Activated CD4-positive, CD25-positive, alpha-beta regulatory T cell (primary cell): ENCODE measurements at regions not wholly inside any gene's neighbourhood (a gene's known extent, or its start where the extent isn't known, plus 50 kb on each side); places are given as distances from the start of the nearest gene placed in this dataset.
"Not testable (repeated sequence)": the region's sequence is repeated elsewhere in the genome, so short reads cannot be mapped to it uniquely, and the experiment has no call there.

Experiments
- DNase-seq, 4 experiments: peaks; one replicate each; lab custom pipeline; 2025; lab: John Stamatoyannopoulos, UW

DNA sequence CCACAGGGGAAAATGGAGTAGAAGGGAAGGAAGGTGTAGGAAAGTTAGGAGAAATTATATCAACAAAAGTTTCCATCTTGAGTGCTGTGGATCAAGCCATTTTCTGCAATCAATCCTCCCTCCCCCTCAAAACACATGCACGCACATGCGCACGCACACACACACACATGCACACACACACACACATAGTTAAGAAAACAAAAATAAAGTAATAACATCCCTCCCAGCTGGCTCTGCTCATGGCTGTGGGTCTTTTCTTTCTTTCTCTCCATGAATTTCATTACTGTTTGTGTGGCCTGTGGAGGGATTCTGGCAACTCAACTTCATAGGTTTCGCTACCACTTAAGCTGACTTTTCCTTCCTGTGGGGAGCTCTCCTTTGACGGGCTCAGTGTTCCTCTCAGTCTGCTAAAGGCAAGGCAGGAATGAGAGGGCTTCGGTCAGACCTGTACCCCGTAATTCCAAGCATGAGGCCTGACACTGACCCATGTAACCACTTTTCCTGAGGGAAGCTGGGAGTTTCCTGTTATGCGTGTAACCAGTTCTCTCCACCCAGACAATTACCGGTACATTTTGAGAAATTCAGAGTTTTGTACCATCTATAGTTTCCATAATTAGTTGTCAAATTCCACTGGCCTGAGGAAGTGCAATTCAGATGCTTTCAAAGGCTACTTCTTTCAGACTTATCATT is 79.8 kb downstream of the ZNF92 start:
- DNase-seq = no peak

DNA sequence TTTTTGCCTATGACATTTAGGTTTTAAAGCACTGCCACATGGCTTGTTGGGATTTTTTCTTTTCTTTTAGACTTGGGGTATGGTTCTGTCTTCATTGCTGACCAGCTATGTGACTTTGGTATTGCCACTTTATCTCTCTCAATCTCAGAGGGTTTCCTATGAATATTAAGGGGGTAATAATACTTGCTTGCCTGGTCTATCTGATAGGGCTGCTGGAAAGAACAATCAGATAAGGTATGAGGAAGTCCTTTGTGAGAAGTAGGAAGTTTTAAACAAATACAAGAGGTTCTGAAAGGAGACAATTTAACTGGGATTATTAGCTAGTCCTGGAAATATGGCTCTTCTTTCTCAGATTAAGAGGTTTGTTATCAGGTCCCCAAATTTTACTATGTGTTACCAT is 80.8 kb downstream of the ZNF92 start:
- DNase-seq = no peak

DNA sequence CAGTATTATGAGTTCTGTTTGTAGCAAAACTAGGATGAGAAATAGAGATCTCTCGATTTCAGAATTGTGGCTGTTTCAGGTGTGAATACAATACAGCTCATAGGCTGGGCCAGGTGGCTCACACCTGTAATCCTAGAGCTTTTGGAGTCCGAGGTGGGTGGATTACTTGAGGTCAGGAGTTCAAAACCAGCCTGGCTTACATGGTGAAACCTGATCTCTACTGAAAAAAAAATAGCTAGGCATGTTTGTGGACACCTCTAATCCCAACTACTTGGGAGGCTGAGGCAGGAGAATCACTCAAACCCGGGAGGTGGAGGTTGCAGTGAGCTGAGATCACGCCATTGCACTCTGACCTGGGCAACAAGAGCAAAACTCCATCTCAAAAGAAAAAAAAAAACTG is 81.4 kb downstream of the ZNF92 start:
- DNase-seq = not testable (repeated sequence)

DNA sequence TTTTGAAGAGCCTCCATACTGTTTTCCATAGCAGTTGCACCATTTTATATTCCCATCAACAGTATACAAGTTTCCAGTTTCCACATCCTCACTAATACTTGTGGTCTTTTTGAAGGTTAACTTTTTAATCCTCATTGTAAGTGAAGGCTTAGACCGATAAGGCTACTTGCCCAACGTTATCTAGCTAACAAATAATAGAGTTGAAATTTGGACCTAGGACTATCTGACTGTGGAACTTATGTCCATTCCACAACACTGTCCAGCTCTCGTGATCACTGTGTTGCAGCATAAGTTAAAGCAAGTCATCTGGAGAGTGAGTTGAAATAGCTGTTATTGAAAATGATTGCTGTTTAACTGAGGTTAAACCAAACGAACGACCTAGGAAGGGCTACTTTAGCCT is 84.0 kb downstream of the ZNF92 start:
- no peak for DNase-seq

GRCh38 chr7:65459438-65459837 is 85.8 kb downstream of the ZNF92 start:
- DNase-seq = no peak

DNA sequence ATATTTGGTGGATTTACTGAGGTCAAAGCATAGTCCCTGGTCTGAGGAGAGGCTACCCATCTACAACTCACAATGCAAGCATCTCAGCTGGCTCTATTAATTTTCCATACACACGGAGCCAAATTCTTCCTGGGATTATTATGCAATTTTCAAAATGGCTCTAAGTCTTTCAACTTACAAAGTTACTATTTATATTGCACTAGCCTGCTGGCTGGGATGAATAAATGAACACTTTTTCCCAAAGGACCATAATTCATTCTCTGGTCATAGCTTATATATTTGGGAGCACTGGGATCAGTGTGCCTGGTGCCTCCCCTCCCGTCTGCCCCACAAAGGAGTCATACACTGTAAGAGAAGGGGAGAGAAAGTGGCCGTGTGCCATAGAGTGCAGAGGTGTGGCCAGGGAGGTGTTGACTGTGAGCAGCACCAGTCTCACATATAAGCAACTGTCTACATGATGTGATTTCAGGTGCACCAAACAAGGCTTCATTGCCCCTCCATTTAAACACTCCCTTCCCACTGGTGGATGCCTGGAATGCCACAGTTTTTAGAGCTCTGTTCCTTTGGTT is 88.6 kb downstream of the ZNF92 start:
- DNase-seq = no peak

GRCh38 chr7:65463184-65463583 is 89.5 kb downstream of the ZNF92 start:
- no peak for DNase-seq

GRCh38 chr7:65469919-65470558 is 96.4 kb downstream of the ZNF92 start:
- not testable (repeated sequence) for DNase-seq

GRCh38 chr7:65471587-65471986 is 97.9 kb downstream of the ZNF92 start:
- no peak for DNase-seq

GRCh38 chr7:65475040-65475726 is 101.5 kb downstream of the ZNF92 start:
- DNase-seq = no peak

DNA sequence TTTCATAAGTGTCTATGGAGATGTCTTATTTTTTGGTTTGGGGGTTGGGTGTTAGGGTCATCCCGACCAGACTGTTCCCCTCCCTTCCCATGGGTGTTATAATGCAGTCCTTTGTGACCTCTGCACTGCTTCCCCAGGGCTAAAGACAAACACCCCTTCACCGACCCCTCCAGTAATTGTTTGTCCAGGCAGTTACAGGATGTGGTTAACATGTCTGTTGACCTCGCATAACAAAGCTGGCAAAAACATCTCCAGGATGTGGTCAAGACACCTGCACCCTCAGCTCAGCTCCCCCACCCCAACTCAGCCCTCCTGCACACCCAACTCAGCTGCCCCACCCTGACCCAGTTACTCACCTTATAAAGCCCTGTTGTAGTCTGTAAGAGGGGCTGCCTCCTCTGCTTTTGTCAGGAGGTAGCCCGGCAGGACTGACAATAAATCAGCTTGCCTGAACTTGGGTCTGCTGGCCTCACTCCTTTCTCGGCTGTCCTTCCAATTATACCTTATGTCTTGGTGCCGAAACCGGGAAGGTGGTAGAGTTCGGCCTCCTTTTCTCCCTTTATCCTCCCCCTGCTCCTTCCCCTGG is 102.2 kb downstream of the ZNF92 start:
- peak in 2 of 4 experiments; percentile 9 to 17 for DNase-seq

GRCh38 chr7:65477326-65477725 is 103.7 kb downstream of the ZNF92 start:
- no peak for DNase-seq

DNA sequence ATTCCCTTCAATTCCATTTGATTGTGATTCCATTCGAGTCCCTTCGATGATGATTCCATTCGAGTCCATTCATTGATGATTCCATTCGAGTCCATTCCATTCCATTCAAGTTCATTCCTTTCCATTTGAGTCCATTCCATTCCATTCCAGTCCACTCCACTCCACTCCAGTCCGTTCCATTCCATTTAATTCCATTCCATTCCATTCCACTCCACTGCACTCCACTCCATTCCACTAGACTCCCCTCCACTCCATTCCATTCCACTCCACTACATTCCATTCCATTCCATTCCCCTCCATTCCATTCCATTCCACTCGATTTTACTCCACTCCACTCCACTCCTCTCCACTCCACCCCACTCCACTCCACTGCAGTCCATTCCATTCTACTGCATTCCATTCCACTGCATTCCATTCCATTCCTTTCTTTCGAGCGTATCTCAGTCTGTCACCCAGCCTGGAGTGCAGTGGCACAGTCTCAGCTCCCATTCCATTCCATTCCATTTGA is 115.7 kb downstream of the ZNF92 start:
- no peak for DNase-seq

DNA sequence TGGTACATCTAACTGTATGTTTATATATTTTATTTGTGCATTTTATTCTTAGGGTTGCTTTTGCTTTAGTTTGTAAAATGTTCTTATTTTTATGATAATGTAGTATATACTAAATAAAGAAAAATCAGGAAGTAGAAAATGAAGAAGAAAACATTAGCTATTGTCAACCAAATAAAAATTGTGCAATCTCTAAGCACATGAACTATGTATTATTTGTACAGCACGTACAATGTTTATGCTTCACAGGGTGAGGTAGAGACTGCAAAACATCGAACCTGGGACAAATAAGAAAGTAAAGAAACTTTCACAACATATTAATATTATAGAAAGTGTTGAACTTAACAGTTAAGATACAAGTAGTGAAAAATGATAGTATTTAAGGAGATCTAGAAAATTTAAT is 123.0 kb downstream of the ZNF92 start:
- not testable (repeated sequence) for DNase-seq

DNA sequence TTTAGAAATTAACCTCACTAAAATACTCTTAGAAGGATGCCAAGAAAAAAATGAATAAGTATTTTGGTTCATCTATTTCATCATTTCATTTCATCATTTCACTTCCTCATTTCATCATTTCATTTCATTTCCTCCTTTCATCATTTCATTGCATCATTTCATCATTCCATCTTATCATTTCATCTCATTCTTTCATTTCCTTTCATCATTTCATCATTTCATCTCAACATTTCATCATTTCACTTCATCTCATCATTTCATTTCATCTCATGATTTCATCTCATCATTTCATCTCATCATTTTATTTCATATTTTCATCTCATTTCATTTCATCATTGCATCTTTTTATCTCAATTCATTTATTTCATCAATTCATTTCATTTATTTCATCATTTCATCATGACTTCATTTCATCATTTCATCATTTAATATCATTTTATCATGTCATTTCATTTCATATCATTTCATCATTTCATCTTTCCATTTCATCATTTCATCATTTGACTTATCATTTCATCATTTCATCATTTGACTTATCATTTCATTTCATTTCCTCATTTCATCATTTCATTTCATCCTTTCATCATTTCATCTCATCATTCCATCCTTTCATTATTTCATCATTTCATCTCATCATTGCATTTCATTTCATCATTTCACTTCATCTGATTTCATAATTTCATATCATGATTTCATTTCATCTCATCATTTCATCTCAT is 129.9 kb downstream of the ZNF92 start:
- DNase-seq = no peak

- not testable (repeated sequence) for DNase-seq
These were observed 131.1 kb downstream of the ZNF92 start for GRCh38 chr7:65504504-65505319.

- DNase-seq = not testable (repeated sequence)
These were observed 131.6 kb downstream of the ZNF92 start for GRCh38 chr7:65505320-65505633.

GRCh38 chr7:65508581-65509367 is 135.1 kb downstream of the ZNF92 start:
- DNase-seq = peak in 1 of 4 experiments; percentile 0

DNA sequence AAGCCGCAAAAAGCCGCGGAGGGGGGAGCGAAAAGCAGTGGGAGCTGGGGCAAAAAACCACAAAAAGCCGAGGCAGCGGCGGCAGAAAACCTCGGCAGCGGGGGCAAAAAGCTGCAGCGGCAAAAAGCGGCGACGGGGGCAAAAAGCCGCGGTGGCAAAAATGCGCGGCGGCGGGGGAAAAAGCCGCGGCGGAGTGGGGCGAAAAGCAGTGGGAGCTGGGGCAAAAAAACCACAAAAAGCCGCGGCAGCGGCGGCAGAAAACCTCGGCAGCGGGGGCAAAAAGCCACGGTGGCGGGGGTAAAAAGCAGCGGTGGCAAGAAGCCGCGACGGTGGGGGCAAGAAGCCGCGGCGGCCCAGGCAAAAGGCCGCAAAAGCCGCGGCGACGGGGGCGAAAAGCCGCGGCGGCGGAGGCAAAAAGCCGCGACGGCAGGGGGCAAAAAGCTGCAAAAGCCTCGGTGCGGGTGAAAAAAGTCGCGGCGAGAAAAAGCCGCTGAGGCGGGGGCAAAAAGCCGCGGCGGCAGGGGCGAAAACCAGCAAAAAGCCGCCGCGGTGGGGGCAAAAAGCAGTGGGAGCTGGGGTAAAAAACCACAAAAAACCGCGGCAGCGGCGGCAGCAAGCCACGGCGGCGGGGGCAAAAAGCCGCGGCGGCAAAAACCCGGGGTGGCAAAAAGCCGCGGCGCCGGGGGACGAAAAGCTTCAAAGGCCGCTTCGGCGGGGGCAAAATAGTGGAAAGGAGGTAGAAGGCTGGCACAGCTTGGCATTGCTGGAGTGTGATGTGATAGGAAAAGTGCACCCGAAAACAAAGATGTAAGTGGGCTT is 135.9 kb downstream of the ZNF92 start:
- peak in 2 of 4 experiments; percentile 0 to 1 for DNase-seq
